ENCODE measurements at regions not wholly inside any gene's neighbourhood (a gene's known extent, or its start where the extent isn't known, plus 50 kb on each side); places are given as distances from the start of the nearest gene placed in this dataset.

DNA sequence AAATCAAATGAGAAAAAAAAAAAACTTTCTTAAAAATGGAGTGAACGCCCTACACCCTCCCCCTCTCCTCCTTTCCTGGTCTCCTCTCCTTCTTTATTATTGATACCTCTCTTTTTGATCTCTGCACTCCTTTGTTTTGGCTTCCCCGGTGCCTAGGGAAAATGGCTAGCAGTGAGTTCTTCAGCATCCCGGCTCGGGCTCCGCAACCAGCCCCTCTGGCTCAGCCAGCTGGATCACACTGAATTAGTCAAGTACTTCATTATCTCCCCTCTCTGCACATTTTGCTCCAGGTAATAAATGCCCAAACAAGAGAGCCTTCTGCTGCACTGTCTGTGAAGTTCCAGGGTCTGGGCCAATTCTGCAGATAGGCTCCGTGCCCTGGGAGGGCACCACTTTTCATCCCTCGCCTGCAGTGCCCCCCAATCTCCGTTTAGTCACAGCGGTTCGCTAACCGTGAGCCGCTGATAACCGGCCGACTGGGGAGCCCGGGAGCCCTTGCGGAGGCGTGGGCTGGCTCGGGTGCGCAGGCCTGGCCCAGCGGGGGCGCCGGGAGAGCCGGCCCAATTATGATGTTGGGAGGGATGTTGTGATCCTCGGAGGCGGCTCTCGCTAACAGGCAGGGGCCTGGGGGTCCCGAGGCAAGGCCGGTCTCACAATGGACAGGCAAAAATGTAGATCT is 301.9 kb downstream of the TFAP2A start:
- Histone ChIP-seq H3K27me3 (ENCODE audit: control insufficient read depth in 2 of 2, insufficient read depth in 2 of 2, low read length in 2 of 2) (peaks cover 0 to 3% of the 10 kb centered on the region in 2 donors), H3K4me3 (ENCODE audit: low read length) (no peak overlapping the region), H3K36me3 (ENCODE audit: control insufficient read depth in 2 of 3, insufficient read depth in 3 of 3, low read length in 3 of 3) (no peaks in the 10 kb centered on the region), H3K4me1 (ENCODE audit: control insufficient read depth in 2 of 2, insufficient read depth in 2 of 2, low read length in 2 of 2) (no peaks in the 10 kb centered on the region), H3K27ac (ENCODE audit: low read depth, low read length) (no peak overlapping the region), H3K9me3 (ENCODE audit: control insufficient read depth in 2 of 3, low read length in 3 of 3) (no peaks in the 10 kb centered on the region)
- H3K9me3 Mint-ChIP-seq, result peaks cover 0 to 6% (median 3%) of the 10 kb centered on the region in 11 donors
- DNase-seq, result no peak
- POLR2A ChIA-PET, result no interaction called here
- H3K27ac Mint-ChIP-seq, result no peak overlapping the region
- H3K36me3 Mint-ChIP-seq, result peaks cover 0 to 4% (median 0%) of the 10 kb centered on the region in 5 donors
- no peak overlapping the region for H3K4me3 Mint-ChIP-seq
- peaks cover 0 to 4% (median 0%) of the 10 kb centered on the region in 7 donors for H3K4me1 Mint-ChIP-seq
- no peak for ATAC-seq
- intact Hi-C loops (cut with micrococcal nuclease), result no loop called here
- CTCF ChIA-PET, result no interaction called here
- H3K27me3 Mint-ChIP-seq, result peaks cover 15 to 46% (median 21%) of the 10 kb centered on the region in 5 donors

DNA sequence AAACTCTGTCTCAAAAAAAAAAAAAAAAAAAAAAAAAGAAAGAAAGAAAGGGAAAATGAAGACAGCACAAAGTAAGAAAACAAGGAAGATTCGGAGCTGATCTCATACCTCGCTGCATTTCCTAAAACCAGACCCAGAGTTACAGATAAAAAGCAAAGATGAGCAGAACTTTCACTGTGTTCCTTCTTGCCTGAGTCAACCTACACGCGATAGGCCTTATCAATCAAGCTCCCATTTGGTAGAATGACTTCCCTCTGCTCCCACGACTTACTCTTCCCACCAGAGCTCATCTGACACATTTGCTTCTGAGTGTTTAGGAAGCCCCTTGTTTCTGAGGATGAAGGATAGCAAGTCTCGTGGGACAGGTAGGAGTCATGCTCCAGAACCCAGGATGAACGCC is 302.9 kb downstream of the TFAP2A start:
- no peaks in the 10 kb centered on the region for H3K4me1 ChIP-seq (ENCODE audit: control insufficient read depth in 2 of 2, insufficient read depth in 2 of 2, low read length in 2 of 2)
- intact Hi-C loops (cut with micrococcal nuclease), result no loop called here

DNA sequence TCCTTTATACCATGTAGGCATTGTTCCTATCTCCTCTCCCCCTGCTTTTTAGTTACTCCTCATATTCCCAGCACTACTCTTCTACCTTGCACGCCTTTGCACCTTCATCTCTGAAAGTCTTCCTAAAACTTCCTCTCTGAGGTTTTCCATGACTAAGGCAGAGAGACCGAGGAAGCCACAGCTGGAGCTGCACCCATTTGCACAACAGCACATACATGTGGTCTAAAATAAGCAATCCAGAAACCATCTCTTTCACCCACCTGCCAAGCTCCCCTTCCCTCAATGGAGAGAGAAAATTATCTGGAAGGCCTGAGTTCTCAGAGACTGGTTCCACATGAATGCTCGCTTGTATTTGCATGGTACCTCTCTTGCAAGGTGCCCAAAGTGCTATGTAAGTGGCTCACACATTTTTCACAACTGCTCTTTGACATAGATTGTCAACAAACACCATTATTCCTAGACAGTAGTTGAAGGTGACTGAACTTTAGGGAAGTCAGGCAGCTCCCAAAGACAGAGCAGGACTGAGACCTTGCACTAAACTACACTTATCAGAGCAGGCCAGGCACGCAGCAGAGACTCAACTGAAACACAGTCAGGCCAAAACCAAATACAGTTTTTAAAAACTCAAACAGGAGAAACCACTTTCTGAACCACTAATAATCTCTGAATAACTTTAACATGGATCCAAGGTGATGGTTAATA is 313.2 kb downstream of the TFAP2A start:
- H3K27me3 Mint-ChIP-seq, result peaks cover 0 to 18% (median 3%) of the 10 kb centered on the region in 5 donors
- H3K27me3 ChIP-seq (ENCODE audit: control insufficient read depth in 2 of 2, insufficient read depth in 2 of 2, low read length in 2 of 2), result no peaks in the 10 kb centered on the region

More for the DNA sequence above, 302.9 kb downstream of the TFAP2A start:
- H3K36me3 Mint-ChIP-seq, result peaks cover 0 to 4% (median 0%) of the 10 kb centered on the region in 5 donors
- Histone ChIP-seq H3K9me3 (ENCODE audit: control insufficient read depth in 2 of 3, low read length in 3 of 3) (no peaks in the 10 kb centered on the region), H3K27me3 (ENCODE audit: control insufficient read depth in 2 of 2, insufficient read depth in 2 of 2, low read length in 2 of 2) (peaks cover 0 to 3% of the 10 kb centered on the region in 2 donors), H3K27ac (ENCODE audit: low read depth, low read length) (no peak overlapping the region), H3K36me3 (ENCODE audit: control insufficient read depth in 2 of 3, insufficient read depth in 3 of 3, low read length in 3 of 3) (no peaks in the 10 kb centered on the region), H3K4me3 (ENCODE audit: low read length) (no peak overlapping the region)
- H3K4me1 Mint-ChIP-seq, result peaks cover 0 to 4% (median 0%) of the 10 kb centered on the region in 7 donors
- no peak overlapping the region for H3K27ac Mint-ChIP-seq
- peaks cover 15 to 46% (median 21%) of the 10 kb centered on the region in 5 donors for H3K27me3 Mint-ChIP-seq
- DNase-seq (no peak), ATAC-seq (no peak)
- H3K4me3 Mint-ChIP-seq, result no peak overlapping the region
- POLR2A ChIA-PET, result no interaction called here
- H3K9me3 Mint-ChIP-seq, result peaks cover 0 to 6% (median 3%) of the 10 kb centered on the region in 11 donors
- CTCF ChIA-PET, result no interaction called here

DNA sequence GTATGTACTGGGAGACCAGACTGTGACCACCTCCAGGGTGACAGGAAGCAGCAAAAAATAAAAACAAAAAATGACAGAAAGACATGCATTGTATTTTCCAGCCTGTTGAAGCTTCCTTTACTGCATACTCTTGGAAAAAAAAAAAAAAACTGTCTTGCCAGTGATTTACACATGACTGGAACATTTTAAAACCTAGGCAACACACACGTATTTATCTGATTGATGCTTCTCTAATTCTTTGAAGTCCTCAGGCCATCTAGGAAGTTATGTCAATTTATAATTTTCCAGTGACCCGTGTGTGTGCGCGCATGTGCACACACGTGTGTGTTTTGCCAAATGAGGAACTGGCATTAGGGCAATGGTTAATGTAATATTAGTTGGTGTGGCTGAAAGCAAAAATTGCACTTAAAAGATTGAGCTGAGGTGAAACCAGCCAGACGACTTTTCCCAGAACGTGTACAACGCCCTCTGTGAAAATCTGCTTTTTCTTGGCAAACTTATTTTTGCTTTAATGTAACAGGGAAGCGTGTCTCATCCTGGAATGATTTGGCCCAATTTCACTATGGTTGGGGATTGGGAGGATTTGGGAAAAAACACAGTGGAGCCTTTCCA is 315.2 kb downstream of the TFAP2A start:
- CTCF ChIA-PET, result no interaction called here
- no peaks in the 10 kb centered on the region for H3K36me3 ChIP-seq (ENCODE audit: control insufficient read depth in 2 of 3, insufficient read depth in 3 of 3, low read length in 3 of 3)
- ATAC-seq (no peak), DNase-seq (no peak)
- Mint-ChIP-seq H3K9me3 (peaks cover 0 to 5% (median under 1%) of the 10 kb centered on the region in 11 donors), H3K4me1 (no peaks in the 10 kb centered on the region), H3K27me3 (peaks cover 0 to 17% (median 4%) of the 10 kb centered on the region in 5 donors), H3K27ac (no peak overlapping the region), H3K4me3 (no peak overlapping the region), H3K36me3 (no peaks in the 10 kb centered on the region)
- no peaks in the 10 kb centered on the region for H3K9me3 ChIP-seq (ENCODE audit: control insufficient read depth in 2 of 3, low read length in 3 of 3)
- no peak overlapping the region for H3K4me3 ChIP-seq (ENCODE audit: low read length)
- intact Hi-C loops (cut with micrococcal nuclease), result no loop called here
- POLR2A ChIA-PET, result no interaction called here
- no peaks in the 10 kb centered on the region for H3K27me3 ChIP-seq (ENCODE audit: control insufficient read depth in 2 of 2, insufficient read depth in 2 of 2, low read length in 2 of 2)
- no peaks in the 10 kb centered on the region for H3K4me1 ChIP-seq (ENCODE audit: control insufficient read depth in 2 of 2, insufficient read depth in 2 of 2, low read length in 2 of 2)
- no peak overlapping the region for H3K27ac ChIP-seq (ENCODE audit: low read depth, low read length)

More for the DNA sequence above, 313.2 kb downstream of the TFAP2A start:
- no peaks in the 10 kb centered on the region for H3K4me1 ChIP-seq (ENCODE audit: control insufficient read depth in 2 of 2, insufficient read depth in 2 of 2, low read length in 2 of 2)
- no peaks in the 10 kb centered on the region for H3K36me3 Mint-ChIP-seq
- DNase-seq (no peak), ATAC-seq (no peak)
- no peak overlapping the region for H3K27ac Mint-ChIP-seq
- POLR2A ChIA-PET, result no interaction called here
- intact Hi-C loops (cut with micrococcal nuclease), result no loop called here
- H3K27ac ChIP-seq (ENCODE audit: low read depth, low read length), result no peak overlapping the region
- H3K9me3 Mint-ChIP-seq, result peaks cover 0 to 5% (median 0%) of the 10 kb centered on the region in 11 donors
- no peaks in the 10 kb centered on the region for H3K36me3 ChIP-seq (ENCODE audit: control insufficient read depth in 2 of 3, insufficient read depth in 3 of 3, low read length in 3 of 3)
- no peak overlapping the region for H3K4me3 ChIP-seq (ENCODE audit: low read length)
- H3K9me3 ChIP-seq (ENCODE audit: control insufficient read depth in 2 of 3, low read length in 3 of 3), result no peaks in the 10 kb centered on the region
- H3K4me3 Mint-ChIP-seq, result no peak overlapping the region
- H3K4me1 Mint-ChIP-seq, result no peaks in the 10 kb centered on the region
- CTCF ChIA-PET, result no interaction called here

DNA sequence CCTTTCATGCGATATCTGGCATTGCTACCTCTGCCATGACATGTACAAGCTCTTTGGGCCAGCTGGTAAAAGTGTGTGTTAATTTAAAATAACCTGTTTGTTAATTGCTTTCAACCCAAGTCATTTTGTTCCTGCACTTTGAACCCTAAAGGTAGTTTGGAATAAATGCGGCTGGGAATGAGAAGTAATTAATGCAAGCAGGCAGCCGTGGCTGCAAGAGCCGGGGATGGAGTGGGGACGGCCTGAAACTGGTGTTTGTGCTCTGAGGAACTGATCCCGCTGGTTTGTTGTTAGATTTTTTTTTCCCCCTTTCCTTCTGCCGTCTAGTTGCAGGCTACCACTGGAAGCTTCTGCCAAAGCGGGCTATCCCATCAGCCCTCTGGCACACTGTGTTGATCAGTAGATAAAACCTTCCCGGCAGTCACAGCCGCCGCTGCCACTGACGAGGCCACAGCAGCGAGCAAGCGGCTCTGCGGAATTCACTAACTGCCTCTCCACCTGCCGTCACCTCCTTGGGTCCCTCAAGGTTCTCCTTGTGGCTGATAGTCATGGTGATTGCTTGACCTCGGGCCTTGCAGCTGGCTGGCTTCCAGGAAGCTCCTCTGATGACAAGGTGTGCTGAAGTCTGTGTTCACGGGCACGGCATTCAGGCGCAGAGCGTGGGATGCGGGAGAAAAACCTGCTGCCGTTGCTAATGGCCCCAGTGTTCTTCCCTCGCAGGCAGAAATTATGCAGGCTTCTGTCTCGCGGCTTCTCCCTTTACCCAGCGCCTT is 315.9 kb downstream of the TFAP2A start:
- no peak for ATAC-seq
- peaks cover 0 to under 1% (median 0%) of the 10 kb centered on the region in 3 experiments for H3K9me3 ChIP-seq (ENCODE audit: control insufficient read depth in 2 of 3, low read length in 3 of 3)
- no peak overlapping the region for H3K4me3 ChIP-seq (ENCODE audit: low read length)
- H3K4me1 ChIP-seq (ENCODE audit: control insufficient read depth in 2 of 2, insufficient read depth in 2 of 2, low read length in 2 of 2), result no peaks in the 10 kb centered on the region
- intact Hi-C loops (cut with micrococcal nuclease), result no loop called here
- Mint-ChIP-seq H3K4me3 (peak overlapping the region in 2 of 10 donors; percentile 8 to 43), H3K4me1 (no peaks in the 10 kb centered on the region), H3K36me3 (no peaks in the 10 kb centered on the region), H3K27ac (peak overlapping the region in 1 of 9 donors; percentile 6), H3K9me3 (peaks cover 0 to 10% (median 4%) of the 10 kb centered on the region in 11 donors), H3K27me3 (peaks cover 0 to 12% (median 4%) of the 10 kb centered on the region in 5 donors)
- ChIA-PET CTCF (no interaction called here), POLR2A (no interaction called here)
- DNase-seq, result no peak
- H3K27ac ChIP-seq (ENCODE audit: low read depth, low read length), result no peak overlapping the region
- H3K27me3 ChIP-seq (ENCODE audit: control insufficient read depth in 2 of 2, insufficient read depth in 2 of 2, low read length in 2 of 2), result no peaks in the 10 kb centered on the region
- H3K36me3 ChIP-seq (ENCODE audit: control insufficient read depth in 2 of 3, insufficient read depth in 3 of 3, low read length in 3 of 3), result no peaks in the 10 kb centered on the region

DNA sequence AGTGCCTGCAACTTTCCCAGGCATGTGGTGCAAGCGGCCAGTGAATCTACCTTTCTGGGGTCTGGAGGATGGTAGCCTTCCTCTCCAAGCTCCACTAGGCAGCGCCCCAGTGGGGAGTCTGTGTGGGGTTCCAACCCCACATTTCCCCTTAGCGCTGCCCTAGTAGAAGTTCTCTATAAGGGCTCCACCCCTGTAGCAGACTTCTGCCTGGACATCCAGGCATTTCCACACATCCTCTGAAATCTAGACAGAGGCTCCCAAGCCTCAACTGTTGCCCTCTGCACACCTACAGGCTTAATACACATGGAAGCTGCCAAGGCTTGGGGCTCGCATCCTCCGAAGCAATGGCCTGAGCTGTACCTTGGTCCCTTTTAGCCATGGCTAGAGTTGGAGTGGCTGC is 321.6 kb downstream of the TFAP2A start:
- no peaks in the 10 kb centered on the region for H3K4me1 ChIP-seq (ENCODE audit: control insufficient read depth in 2 of 2, insufficient read depth in 2 of 2, low read length in 2 of 2)
- Mint-ChIP-seq H3K27ac (no peak overlapping the region), H3K4me1 (no peaks in the 10 kb centered on the region), H3K36me3 (no peaks in the 10 kb centered on the region), H3K27me3 (peaks cover 0 to 8% (median 0%) of the 10 kb centered on the region in 5 donors), H3K9me3 (peaks cover 0 to 18% (median 10%) of the 10 kb centered on the region in 11 donors), H3K4me3 (no peak overlapping the region)
- ATAC-seq (no peak), DNase-seq (no peak)
- H3K36me3 ChIP-seq (ENCODE audit: control insufficient read depth in 2 of 3, insufficient read depth in 3 of 3, low read length in 3 of 3), result no peaks in the 10 kb centered on the region
- H3K4me3 ChIP-seq (ENCODE audit: low read length), result no peak overlapping the region
- no peak overlapping the region for H3K27ac ChIP-seq (ENCODE audit: low read depth, low read length)
- POLR2A ChIA-PET, result no interaction called here
- CTCF ChIA-PET, result no interaction called here
- intact Hi-C loops (cut with micrococcal nuclease), result no loop called here
- peaks cover 0 to 9% (median 0%) of the 10 kb centered on the region in 3 experiments for H3K9me3 ChIP-seq (ENCODE audit: control insufficient read depth in 2 of 3, low read length in 3 of 3)
- H3K27me3 ChIP-seq (ENCODE audit: control insufficient read depth in 2 of 2, insufficient read depth in 2 of 2, low read length in 2 of 2), result no peaks in the 10 kb centered on the region
